ENCODE measurements at regions not wholly inside any gene's neighbourhood (a gene's known extent, or its start where the extent isn't known, plus 50 kb on each side); places are given as distances from the start of the nearest gene placed in this dataset.

DNA sequence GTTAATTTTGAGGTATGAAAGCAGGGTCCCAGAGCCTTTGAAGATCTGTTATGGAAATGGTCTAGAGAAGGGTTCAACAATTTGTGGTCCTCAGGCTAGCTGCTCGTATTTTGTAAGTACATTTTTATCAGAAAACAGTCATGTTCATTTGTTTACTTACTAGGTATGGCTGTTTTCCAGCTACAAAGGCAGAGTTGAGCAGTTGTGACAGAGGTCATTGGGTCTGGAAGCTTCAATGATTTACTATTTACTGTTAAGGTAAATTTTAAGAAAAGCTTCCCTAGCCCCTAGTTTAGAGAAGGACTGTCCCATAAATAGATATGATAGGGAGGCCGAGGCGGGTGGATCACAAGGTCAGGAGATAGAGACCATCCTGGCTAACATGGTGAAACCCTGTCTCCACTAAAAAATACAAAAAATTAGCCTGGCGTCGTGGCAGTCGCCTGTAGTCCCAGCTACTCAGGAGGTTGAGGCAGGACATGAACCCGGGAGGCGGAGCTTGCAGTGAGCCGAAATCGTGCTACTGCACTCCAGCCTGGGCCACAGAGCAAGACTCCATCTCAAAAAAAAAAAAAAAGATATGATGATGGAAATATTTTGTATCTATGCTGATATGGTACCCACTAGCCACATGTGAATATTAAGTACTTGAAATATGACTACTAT is 538.4 kb upstream of the CITED2 start:
- TF ChIP-seq CTCF (IDR thresholded peaks at IDR 0.05): no peak
- ATAC-seq (ENCODE audit: low FRiP score) (no peak), DNase-seq (ENCODE audit: low spot score) (no peak)

DNA sequence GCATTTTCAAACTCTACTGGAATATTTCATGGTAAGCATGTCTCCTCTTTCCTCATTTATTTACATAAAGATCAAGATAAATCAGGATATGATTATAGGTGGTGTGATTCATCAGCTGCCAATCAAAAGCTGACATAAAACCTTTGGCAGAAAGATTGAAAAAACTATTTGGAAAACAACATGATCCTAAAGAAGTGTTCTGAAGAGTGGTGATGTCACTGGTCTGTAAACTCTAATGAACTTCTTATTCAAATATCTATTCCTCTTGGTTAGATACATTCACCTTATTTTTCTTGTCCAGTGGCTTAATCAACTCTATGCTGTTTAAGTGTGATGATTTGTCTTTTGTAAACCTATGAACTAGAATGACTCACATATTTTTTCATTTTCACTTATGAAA is 535.5 kb upstream of the CITED2 start:
- DNase-seq (ENCODE audit: low spot score) (no peak), ATAC-seq (ENCODE audit: low FRiP score) (no peak)
- TF ChIP-seq CTCF (IDR thresholded peaks at IDR 0.05): no peak

DNA sequence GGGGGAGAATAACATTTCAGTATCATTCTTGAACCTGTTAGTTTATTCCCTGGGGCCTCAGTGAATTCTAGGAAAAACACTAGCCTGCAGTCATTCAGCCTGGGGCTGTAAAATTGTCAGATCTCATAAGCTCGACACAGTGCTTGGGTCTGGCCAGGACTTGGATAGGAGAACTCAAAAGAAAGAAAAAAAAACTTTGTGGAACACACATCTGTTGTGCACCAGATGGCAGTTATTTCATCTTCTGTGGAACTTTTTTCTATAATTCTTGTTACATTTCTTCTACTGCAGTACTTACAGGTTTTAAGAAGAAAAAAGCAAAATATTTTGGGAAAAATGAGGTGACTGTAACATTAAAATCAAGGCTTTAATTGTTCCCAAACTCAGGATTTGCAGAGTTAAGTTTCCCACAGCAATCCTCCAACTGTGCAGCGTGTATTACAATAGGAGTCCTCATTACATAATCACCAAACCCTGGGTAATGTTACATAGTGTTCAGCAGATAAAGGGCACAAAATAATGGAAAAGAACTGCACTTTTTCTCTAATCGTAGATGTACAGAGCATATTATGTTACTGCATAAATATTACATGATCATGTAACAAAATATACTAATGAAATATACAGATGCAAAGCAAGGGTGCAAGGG is 531.1 kb upstream of the CITED2 start:
- no peak for TF ChIP-seq CTCF (IDR thresholded peaks at IDR 0.05)
- DNase-seq (ENCODE audit: low spot score) (no peak), ATAC-seq (ENCODE audit: low FRiP score) (no peak)

DNA sequence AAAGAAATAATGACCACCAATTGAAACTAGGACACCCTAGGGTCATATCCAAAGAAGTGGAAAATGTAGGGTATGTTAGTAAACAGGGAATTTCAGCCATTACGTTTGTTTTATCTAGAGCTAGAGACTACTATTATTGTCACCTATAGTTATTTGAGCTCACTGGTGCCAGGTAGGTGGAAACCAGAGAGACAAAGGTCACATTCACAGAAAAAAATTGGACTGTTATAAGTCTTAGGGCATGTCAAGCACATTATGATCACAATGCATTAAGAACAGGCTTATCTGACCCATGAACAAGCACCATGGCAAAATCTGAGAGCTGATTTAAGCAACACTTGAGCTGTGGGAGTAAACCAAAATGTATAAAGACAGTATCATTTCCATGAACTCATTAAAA is 530.1 kb upstream of the CITED2 start:
- DNase-seq (ENCODE audit: low spot score) (no peak), ATAC-seq (ENCODE audit: low FRiP score) (no peak)
- TF ChIP-seq CTCF (IDR thresholded peaks at IDR 0.05): no peak

DNA sequence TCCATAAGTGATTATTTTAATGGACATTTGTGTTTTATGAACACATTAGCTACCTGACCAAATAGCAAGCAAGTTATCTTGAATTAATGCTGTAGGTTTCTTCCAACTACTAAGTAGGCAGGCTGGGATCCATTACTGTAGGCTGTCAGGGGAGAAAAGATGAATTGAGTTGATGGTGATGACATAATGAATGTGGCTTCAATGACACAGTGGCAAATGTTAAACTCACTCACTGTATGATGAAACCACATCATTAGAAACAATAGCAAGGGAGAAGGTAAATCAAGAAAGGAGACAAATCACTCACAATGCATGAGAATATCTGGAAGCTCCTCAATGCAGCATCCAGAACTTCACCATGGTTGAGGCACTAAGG is 529.7 kb upstream of the CITED2 start:
- DNase-seq (ENCODE audit: low spot score) (no peak), ATAC-seq (ENCODE audit: low FRiP score) (no peak)
- no peak for TF ChIP-seq CTCF (IDR thresholded peaks at IDR 0.05)

DNA sequence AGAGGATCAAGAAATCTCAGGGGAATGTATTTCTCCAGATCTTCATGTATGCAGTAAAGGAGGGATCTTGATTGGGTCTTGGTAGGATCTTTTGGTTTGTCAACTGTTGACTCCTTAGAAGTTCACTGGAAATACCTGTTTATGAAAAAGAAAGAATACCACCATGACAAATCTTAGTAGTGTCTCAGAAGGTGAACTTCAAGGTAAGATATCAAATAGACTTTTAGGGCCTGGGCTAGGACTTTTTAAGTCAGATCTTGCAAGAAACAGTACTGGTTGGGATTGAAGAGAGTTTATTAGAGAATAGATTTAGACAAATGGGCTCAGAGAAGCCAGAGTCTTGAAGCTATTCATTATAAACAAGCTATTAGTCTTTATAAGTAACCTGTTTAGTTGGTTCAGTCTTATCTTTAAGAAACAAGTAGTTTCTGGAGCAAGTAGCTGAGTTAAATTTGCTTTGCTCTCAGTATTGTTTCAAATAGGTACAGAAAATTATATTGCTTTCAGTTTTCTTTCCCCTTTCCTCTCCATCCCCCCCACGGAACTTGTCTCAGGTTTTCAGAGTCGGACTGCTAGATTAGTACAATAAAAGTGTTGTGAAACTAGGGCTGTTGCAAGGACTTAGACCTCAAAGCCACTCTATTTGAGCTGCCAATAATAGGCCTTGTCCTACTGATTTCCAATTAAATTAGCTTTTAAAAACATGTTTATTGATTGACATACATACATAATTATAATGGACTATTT is 529.1 kb upstream of the CITED2 start:
- no peak for ATAC-seq (ENCODE audit: low FRiP score)

More for the DNA sequence above, 529.1 kb upstream of the CITED2 start:
- no peak for TF ChIP-seq CTCF (IDR thresholded peaks at IDR 0.05)
- DNase-seq (ENCODE audit: low spot score): no peak
